ES-I3 (cell line): ENCODE measurements at regions not wholly inside any gene's neighbourhood (a gene's known extent, or its start where the extent isn't known, plus 50 kb on each side); places are given as distances from the start of the nearest gene placed in this dataset.

Experiments
- H3K36me3 ChIP-seq: 2 replicates; pipeline ENCODE4 v1.6.1; 2013; ENCODE audit warnings: mild to moderate bottlenecking, low read length, control low read depth, moderate library complexity; ENCODE audit not compliant: insufficient read depth
- H3K4me1 ChIP-seq: 2 replicates; pipeline ENCODE4 v1.6.1; 2013; ENCODE audit warnings: mild to moderate bottlenecking, control low read depth, low read length; ENCODE audit not compliant: insufficient read depth
- H3K9ac ChIP-seq: 2 replicates; pipeline ENCODE4 v1.6.1; 2013; ENCODE audit warnings: low read depth, mild to moderate bottlenecking, low read length, moderate library complexity
- H3K9me3 ChIP-seq: 2 replicates; pipeline ENCODE4 v1.6.1; 2013; ENCODE audit warnings: mild to moderate bottlenecking, low read length, moderate library complexity; ENCODE audit not compliant: control insufficient read depth, insufficient read depth

DNA sequence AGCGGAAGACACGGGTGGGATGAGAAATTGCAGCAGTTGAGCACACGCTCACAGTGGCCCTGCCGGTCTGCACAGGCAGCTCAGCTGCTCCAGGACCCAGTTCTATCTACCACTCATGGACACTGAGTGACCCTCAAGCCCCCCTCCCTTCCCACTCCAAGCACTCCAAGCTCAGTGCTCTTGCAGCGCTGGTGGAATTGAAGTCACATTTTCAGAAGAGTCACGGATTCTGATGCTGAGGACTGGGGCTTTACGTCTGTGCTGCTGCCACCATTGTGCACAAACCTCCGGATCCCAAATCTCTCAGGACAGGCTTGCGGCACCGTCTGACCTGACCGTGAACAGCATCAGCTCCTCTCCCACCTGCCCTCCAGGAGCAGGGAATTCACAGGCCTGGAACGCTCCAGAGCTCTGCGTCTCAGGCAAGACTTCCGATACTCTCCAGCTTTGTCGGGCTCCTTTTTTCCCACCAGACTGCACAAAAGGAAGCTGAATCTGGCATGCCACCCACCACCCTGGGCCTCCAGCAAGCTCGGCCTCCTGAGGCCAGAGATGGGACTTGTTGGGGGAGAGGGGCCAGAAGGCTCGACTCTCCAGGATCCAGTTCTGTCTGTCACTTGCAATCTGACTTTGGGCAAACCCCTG, 213.1 kb upstream of the RTL1 start:
- H3K9me3 ChIP-seq = no peaks in the 10 kb centered on the region
- H3K4me1 ChIP-seq = peaks cover 6% of the 10 kb centered on the region; the same call in 1 of the 2 replicates
- no peak overlapping the region for H3K9ac ChIP-seq
- no peaks in the 10 kb centered on the region for H3K36me3 ChIP-seq

DNA sequence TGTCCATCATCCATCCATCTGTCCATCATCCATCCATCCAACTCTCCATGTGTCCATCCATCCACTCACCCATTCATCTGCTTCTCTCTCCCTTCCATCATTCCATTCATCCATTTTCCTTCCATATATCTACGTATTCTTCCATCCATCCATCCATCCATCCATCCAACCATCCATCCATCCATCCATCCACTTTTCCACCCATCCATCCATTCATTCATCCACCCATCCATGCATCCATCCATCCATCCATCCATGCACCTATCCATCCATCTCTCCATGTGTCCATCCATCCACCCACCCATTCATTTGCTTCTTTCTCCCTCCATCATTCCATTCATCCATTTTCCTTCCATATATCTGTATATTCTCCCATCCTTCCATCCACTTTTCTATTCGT, 214.0 kb upstream of the RTL1 start:
- Histone ChIP-seq H3K4me1 (peaks cover 6% of the 10 kb centered on the region; the same call in 1 of the 2 replicates), H3K9me3 (no peaks in the 10 kb centered on the region), H3K36me3 (no peaks in the 10 kb centered on the region), H3K9ac (no peak overlapping the region)

DNA sequence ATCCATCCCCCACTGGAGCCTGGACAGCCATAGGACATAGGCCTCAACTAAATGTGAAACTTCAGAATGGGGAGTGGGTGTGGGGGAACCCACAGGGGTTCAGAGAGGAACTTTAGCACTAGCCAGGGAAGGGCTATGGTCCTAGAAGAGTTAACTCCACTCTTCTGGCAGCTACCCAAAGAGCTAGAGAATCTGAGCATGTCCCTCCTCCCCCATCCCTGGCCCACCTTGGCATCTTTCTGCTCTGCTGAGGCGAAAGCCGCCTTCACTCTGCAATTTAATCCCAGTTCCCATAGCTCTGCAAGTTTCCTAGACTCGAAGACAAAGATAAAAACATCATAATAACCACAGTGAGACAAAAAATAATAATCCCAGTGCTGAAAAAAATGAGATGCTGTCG, 214.7 kb upstream of the RTL1 start:
- no peaks in the 10 kb centered on the region for H3K36me3 ChIP-seq
- H3K4me1 ChIP-seq = peaks cover 6% of the 10 kb centered on the region; the same call in 1 of the 2 replicates
- H3K9me3 ChIP-seq = no peaks in the 10 kb centered on the region
- H3K9ac ChIP-seq = no peak overlapping the region

DNA sequence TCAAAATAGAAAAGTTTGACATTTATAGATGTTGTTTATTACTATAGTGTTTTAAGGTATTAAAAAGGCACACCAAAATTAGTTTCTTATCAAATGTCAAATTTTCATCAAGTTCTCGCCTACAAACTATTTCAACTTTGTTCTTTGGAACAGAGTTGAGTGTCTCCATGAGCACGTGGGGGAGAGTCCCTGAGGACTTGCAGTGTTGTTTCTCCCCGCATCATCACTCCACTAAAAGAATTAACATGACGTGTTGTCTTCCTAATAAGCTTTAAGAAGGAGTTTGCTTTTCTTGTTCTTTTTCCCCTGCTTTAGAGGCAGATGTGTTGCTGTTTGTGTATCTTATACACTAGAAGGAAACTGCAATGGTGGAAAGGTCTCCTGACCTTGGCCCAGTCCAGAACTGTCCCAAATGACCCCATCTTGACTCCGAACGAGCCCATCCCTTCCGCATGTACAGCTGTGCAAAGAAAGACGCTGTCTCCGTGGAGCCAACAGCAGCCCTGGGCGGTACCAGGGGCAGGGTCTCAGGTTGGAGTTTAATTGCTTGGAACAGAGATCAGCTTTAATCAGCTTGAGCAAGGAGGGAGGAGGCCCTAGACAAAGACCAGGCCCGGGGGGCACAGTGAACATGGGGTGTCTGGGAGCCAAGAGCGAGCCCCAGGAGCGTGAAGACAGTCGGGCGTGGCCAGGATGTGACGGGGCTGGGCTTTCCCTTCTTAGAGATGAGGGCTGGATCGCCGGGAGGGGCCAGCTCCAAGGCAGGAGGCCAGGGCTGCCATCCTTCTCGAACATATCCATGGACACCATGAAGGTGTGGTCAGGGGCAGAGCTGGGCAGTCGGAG, 215.4 kb upstream of the RTL1 start:
- Histone ChIP-seq H3K9ac (no peak overlapping the region), H3K36me3 (no peaks in the 10 kb centered on the region), H3K9me3 (no peaks in the 10 kb centered on the region), H3K4me1 (peaks cover 6% of the 10 kb centered on the region; the same call in 1 of the 2 replicates)

DNA sequence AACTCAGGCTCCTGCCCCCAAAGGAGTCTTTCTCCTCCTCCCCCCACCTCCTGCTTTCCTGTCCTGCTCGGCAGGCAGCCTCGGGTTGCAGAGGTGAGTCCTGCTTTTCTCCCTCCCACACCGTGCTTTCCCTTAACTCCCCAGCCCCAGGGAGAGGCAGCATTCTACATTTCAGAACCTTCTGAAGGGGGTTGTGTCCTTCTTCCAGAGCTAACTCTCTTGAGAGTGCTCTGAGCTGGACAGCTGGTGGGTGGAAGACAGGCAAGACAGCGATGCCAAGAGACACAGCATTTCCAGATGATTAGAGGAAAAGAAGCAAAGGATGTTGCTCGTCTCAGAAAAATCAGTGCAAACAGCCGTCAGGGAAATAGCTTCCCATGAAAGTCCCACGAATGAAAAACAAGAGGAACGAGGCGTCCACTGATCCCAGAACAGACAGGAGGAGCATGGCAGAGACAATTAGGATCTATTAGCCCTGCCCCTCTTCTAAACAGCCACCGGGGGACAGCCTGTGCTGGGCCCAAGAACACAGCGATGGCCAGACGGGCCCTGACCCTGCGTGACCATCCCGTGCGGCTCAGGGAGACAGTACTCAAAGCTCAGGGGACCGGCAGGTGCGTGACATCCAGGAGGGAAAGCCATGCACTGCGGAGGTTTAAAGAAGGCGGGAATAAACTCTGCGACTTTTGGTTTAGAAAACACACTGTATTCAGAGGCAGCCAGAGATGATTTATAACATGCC, 216.5 kb upstream of the RTL1 start:
- Histone ChIP-seq H3K4me1 (peaks cover 6% of the 10 kb centered on the region; the same call in 1 of the 2 replicates), H3K9ac (no peak overlapping the region), H3K9me3 (no peaks in the 10 kb centered on the region), H3K36me3 (no peaks in the 10 kb centered on the region)

DNA sequence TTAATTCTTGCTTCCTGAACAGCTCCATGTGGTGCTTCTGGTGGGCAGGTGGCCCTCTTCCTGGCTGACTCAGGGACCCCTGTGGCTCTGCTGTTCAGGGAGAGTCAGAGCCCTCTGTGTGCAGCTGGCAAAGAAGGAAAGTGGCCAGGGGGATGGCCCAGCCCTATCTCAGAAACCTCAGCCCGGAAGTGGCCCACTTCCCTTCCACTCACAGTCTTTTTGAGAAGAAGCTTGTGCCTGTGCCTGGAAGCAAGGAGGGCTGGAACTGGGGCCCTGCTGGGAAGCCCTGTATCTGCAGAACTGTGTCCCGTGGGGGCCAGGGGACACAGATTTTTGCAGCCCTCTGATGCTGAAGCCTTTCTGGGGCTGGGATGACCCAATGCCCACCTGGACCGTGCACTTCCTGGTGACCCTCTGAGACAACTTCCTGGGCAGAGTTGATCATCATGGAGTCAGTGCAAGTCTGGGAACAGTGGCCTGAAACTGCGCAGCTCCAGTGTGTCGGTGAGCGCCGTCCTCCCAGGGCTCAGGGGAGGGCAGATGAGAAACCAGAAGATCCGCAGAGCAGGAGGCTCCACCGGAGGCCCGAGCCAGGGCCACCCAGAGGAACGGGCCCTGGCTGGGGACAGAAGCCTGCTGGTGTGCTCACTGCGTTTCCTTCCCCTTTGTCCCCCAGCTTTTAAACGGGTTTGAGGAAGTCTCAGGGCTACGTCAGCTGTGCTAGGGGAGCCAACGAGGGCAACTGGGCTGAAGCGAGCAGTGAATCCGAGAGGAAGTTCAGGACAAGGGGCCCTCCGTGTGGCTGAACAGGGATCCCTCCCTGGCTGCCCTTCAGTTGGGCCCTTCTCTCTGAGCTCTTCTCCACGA, 217.4 kb upstream of the RTL1 start:
- peaks cover 6% of the 10 kb centered on the region; the same call in 1 of the 2 replicates for H3K4me1 ChIP-seq
- no peak overlapping the region for H3K9ac ChIP-seq
- H3K9me3 ChIP-seq = no peaks in the 10 kb centered on the region
- H3K36me3 ChIP-seq = no peaks in the 10 kb centered on the region

DNA sequence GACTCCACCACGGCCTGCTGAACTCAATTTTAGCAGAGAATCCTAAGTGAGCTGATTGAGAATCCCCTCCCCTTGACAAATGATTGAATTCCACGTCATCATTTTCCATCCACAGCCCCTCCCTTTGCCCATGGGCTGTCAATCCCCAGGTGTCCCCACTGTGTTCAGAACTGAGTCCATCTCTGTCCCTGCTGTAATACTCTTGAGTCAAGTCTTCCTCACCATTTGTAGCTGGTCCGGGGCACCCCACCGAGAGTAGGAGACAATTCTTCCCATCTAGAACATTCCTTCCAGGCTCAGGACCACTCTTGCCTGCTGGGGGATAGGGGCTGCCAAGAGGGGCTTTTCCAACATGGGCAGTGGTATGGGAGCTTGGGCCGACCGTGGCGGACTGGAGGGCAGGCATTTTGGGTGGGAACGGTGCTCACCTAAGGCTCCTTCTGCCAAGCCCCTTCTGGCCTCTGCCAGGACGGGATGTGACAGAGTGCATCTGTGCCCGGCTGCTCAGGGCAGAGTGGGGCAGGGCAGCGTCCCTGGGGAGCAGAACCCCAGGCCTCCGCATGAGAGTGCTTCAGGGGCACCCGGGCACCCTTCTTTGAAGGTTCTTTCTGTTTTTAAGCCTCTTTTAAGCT, 218.1 kb upstream of the RTL1 start:
- H3K9ac ChIP-seq = no peak overlapping the region
- H3K4me1 ChIP-seq = peaks cover 6% of the 10 kb centered on the region; the same call in 1 of the 2 replicates

DNA sequence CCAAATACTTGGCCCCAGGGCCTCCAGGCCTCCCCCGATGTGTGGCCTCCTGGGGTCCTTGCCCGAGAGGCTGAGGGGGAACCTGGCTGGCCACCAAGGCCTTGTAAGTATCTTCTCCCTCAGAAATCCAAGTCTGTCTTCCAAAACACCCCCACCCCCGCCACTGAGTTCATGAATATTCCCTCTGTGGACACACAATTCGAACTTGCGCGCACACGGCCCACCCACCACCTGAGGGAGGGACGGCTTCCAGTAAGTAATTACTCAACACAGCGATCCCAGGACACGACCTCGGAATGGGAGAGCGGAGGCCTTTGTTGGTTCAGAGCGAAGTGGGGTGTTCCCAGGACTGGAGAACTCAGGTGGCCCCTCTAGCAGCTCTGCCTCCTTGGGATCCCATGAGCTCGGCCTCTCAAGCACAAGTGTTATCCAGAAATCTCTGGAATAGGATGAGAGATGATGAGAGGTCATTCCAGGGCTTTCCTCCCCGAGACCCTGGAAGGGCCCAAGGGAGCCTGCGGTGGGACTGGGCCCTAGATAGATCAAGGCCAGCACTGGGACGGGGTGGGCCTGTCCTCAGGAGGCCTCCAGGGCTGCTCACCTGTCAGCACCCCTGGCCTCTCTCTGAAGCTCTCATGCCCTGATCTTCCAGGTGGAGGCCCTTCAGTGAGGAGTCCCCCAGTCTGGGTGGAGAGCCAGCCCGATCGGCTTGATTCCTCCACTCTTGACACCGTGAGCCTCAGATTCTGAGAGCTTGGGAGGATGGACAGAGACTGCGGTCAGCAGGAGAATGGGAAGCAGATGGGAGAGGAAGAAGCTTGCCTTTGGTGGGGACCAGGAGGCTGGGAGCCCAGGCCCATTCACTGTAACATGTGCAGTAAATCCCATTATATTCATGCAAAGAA, 219.0 kb upstream of the RTL1 start:
- no peaks in the 10 kb centered on the region for H3K9me3 ChIP-seq
- H3K36me3 ChIP-seq = no peaks in the 10 kb centered on the region
- peaks cover 6% of the 10 kb centered on the region; the same call in 1 of the 2 replicates for H3K4me1 ChIP-seq
- no peak overlapping the region for H3K9ac ChIP-seq

More for the DNA sequence above, 218.1 kb upstream of the RTL1 start:
- H3K36me3 ChIP-seq = no peaks in the 10 kb centered on the region
- no peaks in the 10 kb centered on the region for H3K9me3 ChIP-seq

DNA sequence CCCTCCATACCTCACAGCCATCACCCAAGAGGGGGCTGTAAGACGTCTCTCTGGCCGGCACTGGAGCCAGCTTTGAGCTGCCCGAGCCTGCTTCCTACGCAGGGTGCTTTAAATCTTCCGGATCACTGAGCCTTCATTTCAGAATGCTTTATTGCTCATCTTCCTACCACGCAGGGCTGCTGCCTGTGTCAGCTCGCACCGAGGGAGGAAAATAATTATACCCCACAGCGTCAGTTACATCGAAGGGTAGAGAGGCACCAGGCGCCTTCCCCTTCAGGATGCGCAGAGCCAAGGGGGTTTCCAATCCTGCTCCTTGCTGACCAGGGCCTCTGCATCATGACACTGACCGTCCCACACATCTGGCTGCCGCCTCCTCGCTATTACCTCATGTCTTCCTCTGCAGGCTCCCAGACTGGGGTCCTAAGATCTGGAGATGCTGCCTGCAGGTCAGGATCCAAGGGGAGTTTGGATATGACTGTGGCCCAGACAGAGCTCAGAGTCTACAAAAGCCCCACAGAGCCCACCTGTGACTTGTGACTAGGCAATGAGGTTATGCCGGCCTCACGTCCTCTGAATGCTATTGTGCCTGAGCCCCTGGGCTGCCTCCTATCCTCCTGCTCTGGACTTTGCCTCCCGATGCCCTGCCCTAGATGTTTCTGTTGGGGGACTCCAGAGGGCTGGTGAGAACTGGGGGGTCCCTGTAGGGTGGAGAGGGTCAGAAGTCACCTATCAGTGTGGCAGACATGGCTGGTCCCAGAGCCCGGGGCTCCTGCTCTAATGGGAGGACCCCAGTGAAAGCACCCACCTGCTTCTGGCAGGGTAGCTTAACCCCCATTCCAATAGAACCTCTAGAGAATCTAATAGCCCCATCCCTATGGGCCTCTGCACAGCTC, 220.3 kb upstream of the RTL1 start:
- Histone ChIP-seq H3K36me3 (no peaks in the 10 kb centered on the region), H3K4me1 (peaks cover 6% of the 10 kb centered on the region; the same call in 1 of the 2 replicates), H3K9ac (no peak overlapping the region), H3K9me3 (no peaks in the 10 kb centered on the region)

DNA sequence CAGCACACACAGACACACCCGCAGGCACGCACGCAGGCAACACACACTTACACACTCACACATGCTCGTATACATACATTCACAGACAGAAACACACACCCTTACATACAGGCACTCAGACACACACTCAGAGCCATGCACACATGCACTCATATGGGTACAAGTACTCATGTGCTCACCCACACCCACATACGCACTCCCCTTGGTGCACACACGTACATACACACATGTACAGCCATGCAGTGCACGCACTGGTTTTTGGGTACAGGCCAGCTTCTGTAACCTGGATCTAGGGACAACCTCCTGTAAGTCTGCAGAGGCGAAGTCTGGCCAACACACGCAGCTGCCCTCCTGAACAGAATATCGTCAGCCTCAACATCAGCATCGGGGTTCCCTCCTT, 221.3 kb upstream of the RTL1 start:
- Histone ChIP-seq H3K9ac (no peak overlapping the region), H3K4me1 (peaks cover 6% of the 10 kb centered on the region; the same call in 1 of the 2 replicates), H3K36me3 (no peaks in the 10 kb centered on the region), H3K9me3 (no peaks in the 10 kb centered on the region)

DNA sequence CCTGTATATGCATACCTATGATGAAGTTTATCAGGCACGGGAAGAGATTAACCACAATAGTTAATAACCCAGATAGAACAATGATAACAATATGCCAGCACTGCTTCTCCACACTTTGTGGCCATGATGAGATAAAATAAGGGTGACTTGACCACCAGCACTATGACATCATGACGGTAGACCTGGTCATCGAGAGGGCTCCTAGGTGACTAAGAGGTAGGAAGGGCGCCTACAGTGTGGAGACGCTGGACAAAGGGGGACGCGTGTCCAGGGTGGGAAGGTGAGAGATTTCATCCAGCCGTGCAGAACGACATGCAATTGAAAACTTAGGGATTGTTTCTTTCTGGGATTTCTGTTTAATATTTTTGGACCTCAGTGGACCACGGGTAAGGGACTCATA, 221.8 kb upstream of the RTL1 start:
- Histone ChIP-seq H3K9ac (no peak overlapping the region), H3K9me3 (no peaks in the 10 kb centered on the region), H3K4me1 (peaks cover 2% of the 10 kb centered on the region; the same call in 1 of the 2 replicates), H3K36me3 (no peaks in the 10 kb centered on the region)
